GM18505 (cell line): ENCODE measurements at regions not wholly inside any gene's neighbourhood (a gene's known extent, or its start where the extent isn't known, plus 50 kb on each side); places are given as distances from the start of the nearest gene placed in this dataset.

Experiments used
- ATAC-seq: cut with Tn5 transposase; IDR thresholded peaks from one replicate; pipeline ENCODE4 v1.9.1; 2021; ENCODE audit not compliant: unreplicated experiment
- POLR2A ChIP-seq: IDR thresholded peaks from 4 replicates; pipeline ENCODE4 v1.6.1; 2011; ENCODE audit warnings: borderline replicate concordance; ENCODE audit not compliant: insufficient read depth, insufficient read length; ENCODE audit errors: extremely low read depth

GRCh38 chr6:74656453-74656852, 549.4 kb downstream of the COL12A1 start:
- no peak for TF ChIP-seq POLR2A
- no peak for ATAC-seq

GRCh38 chr6:74654296-74654695, 551.6 kb downstream of the COL12A1 start:
- no peak for TF ChIP-seq POLR2A
- ATAC-seq = no peak

- TF ChIP-seq POLR2A = no peak
- no peak for ATAC-seq
Measured at GRCh38 chr6:74651948-74652842, 553.7 kb downstream of the COL12A1 start.

- TF ChIP-seq POLR2A = no peak
- no peak for ATAC-seq
Measured at GRCh38 chr6:74650668-74651067, 555.2 kb downstream of the COL12A1 start.

GRCh38 chr6:74646461-74646860, 559.4 kb downstream of the COL12A1 start:
- ATAC-seq = no peak
- TF ChIP-seq POLR2A = no peak

GRCh38 chr6:74645108-74645849, 560.6 kb downstream of the COL12A1 start:
- no peak for TF ChIP-seq POLR2A
- ATAC-seq = no peak

- TF ChIP-seq POLR2A = no peak
- ATAC-seq = no peak
Measured at GRCh38 chr6:74642101-74642500, 563.8 kb downstream of the COL12A1 start.

GRCh38 chr6:74638412-74638811, 567.4 kb downstream of the COL12A1 start:
- ATAC-seq = no peak
- TF ChIP-seq POLR2A = no peak

- TF ChIP-seq POLR2A = no peak
- no peak for ATAC-seq
Measured at GRCh38 chr6:74632196-74632875, 573.5 kb downstream of the COL12A1 start.

- no peak for ATAC-seq
- TF ChIP-seq POLR2A = no peak
Measured at GRCh38 chr6:74631564-74631963, 574.3 kb downstream of the COL12A1 start.

- no peak for ATAC-seq
- no peak for TF ChIP-seq POLR2A
Measured at GRCh38 chr6:74626288-74626687, 579.6 kb downstream of the COL12A1 start.

- ATAC-seq = no peak
Measured at GRCh38 chr6:74623027-74623426, 582.8 kb downstream of the COL12A1 start.

GRCh38 chr6:74611220-74611619, 594.6 kb downstream of the COL12A1 start:
- ATAC-seq = no peak

More at GRCh38 chr6:74623027-74623426, 582.8 kb downstream of the COL12A1 start:
- TF ChIP-seq POLR2A = no peak

GRCh38 chr6:74610352-74610751, 595.5 kb downstream of the COL12A1 start:
- no peak for TF ChIP-seq POLR2A

More at GRCh38 chr6:74611220-74611619, 594.6 kb downstream of the COL12A1 start:
- TF ChIP-seq POLR2A = no peak

GRCh38 chr6:74609871-74610270, 596.0 kb downstream of the COL12A1 start:
- no peak for TF ChIP-seq POLR2A
- no peak for ATAC-seq

More at GRCh38 chr6:74610352-74610751, 595.5 kb downstream of the COL12A1 start:
- no peak for ATAC-seq
